ENCODE measurements at regions not wholly inside any gene's neighbourhood (a gene's known extent, or its start where the extent isn't known, plus 50 kb on each side); places are given as distances from the start of the nearest gene placed in this dataset.

DNA sequence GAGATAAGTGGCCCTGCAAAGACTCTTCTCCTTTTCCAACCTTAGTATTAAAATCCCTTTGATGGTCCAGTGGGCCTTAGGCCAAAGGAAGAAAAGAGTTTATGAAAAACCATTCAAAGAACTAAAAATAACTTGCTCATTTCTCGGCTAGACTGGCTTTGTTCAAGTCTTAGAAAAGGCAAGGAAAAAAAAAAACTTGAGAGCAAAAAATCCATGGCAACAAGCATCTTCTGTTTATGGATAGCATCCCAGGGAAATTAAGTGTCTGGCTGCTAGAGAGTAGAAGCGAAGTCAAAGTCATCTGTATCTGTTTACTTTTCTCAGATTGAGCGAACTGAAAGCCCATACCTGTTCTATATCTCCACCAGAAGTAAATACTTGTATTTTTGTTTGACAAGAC is 129.6 kb downstream of the KCTD15 start:
- peaks cover 2% of the 10 kb centered on the region for H3K4me1 Mint-ChIP-seq (ENCODE audit: unreplicated experiment)
- H3K27me3 Mint-ChIP-seq (ENCODE audit: unreplicated experiment) = peaks cover 5% of the 10 kb centered on the region
- H3K36me3 Mint-ChIP-seq (ENCODE audit: low read depth, unreplicated experiment) = no peaks in the 10 kb centered on the region
- H3K27ac Mint-ChIP-seq (ENCODE audit: unreplicated experiment) = no peak overlapping the region
- TF ChIP-seq, protein P1, sequence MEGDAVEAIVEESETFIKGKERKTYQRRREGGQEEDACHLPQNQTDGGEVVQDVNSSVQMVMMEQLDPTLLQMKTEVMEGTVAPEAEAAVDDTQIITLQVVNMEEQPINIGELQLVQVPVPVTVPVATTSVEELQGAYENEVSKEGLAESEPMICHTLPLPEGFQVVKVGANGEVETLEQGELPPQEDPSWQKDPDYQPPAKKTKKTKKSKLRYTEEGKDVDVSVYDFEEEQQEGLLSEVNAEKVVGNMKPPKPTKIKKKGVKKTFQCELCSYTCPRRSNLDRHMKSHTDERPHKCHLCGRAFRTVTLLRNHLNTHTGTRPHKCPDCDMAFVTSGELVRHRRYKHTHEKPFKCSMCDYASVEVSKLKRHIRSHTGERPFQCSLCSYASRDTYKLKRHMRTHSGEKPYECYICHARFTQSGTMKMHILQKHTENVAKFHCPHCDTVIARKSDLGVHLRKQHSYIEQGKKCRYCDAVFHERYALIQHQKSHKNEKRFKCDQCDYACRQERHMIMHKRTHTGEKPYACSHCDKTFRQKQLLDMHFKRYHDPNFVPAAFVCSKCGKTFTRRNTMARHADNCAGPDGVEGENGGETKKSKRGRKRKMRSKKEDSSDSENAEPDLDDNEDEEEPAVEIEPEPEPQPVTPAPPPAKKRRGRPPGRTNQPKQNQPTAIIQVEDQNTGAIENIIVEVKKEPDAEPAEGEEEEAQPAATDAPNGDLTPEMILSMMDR (IDR thresholded peaks at IDR 0.05; ENCODE audit: unreplicated experiment) = no peak
- DNase-seq (ENCODE audit: low spot score) = no peak
- no peaks in the 10 kb centered on the region for H3K9me3 Mint-ChIP-seq (ENCODE audit: unreplicated experiment)
- H3K4me3 Mint-ChIP-seq (ENCODE audit: unreplicated experiment) = no peak overlapping the region

DNA sequence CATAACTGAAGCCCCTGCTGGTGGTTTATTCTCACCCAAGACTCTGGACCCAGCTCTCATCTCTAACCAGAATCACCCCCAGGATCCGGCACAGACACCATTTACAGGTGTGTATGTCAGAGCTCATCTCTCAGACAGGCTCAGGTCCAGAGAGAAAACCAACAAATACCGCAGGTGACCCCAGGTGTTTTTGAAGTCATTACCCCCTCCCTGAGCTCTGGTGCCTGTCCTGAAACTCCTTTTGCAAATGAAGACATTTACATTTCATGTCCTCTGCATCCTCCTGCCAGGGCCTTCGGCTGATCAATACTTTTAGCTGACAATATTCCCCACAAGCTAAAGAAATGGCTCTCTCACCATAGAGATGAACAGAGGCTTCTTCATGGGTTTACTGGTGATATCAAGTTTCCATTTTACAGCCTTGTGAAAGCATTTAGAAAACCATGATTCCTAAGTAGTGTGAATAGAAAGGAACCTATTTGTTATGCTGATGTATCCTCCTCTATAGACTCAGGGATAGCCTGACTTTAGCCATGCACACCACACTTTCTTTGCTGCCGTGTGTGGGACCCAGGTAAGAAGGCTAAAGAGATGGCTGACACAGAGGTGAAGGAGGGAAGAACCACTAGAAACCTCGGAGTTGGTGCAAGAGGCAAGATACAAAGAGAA is 131.3 kb downstream of the KCTD15 start:
- Mint-ChIP-seq H3K4me1 (ENCODE audit: unreplicated experiment) (peaks cover 2% of the 10 kb centered on the region), H3K4me3 (ENCODE audit: unreplicated experiment) (peak overlapping the region; percentile 40), H3K36me3 (ENCODE audit: low read depth, unreplicated experiment) (no peaks in the 10 kb centered on the region), H3K27me3 (ENCODE audit: unreplicated experiment) (peaks cover 6% of the 10 kb centered on the region), H3K9me3 (ENCODE audit: unreplicated experiment) (no peaks in the 10 kb centered on the region), H3K27ac (ENCODE audit: unreplicated experiment) (no peak overlapping the region)
- DNase-seq (ENCODE audit: low spot score) = no peak
- TF ChIP-seq, protein P1 (IDR thresholded peaks at IDR 0.05; ENCODE audit: unreplicated experiment) = no peak

DNA sequence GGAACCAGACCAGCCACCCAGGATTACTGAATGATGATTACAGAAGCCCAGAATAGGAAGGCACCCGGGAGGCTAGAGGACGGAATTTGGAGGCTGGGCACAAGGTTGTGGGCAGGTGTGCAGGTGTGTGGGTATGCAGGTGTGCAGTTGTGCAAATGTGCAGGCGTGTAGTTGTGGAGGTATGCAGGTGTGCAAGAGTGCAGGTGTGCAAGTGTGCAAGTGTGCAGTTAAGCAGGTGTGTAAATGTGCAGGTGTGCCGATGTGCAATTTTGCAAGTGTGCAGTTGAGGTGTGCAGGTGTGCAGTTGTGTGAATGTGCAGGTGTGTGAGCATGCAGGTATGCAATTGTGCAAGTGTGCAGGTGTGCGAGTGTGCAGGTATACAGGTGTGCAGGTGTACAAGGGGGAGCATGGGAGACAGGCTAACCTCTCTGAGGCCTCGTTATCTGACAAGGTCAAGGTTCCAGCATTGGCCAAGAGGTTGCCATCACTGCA is 131.8 kb downstream of the KCTD15 start:
- no peak for DNase-seq (ENCODE audit: low spot score)
- H3K9me3 Mint-ChIP-seq (ENCODE audit: unreplicated experiment) = no peaks in the 10 kb centered on the region
- H3K4me3 Mint-ChIP-seq (ENCODE audit: unreplicated experiment) = peak overlapping the region; percentile 40
- TF ChIP-seq, protein P1 (IDR thresholded peaks at IDR 0.05; ENCODE audit: unreplicated experiment) = no peak
- peaks cover 6% of the 10 kb centered on the region for H3K27me3 Mint-ChIP-seq (ENCODE audit: unreplicated experiment)
- H3K27ac Mint-ChIP-seq (ENCODE audit: unreplicated experiment) = no peak overlapping the region
- H3K4me1 Mint-ChIP-seq (ENCODE audit: unreplicated experiment) = peaks cover 2% of the 10 kb centered on the region
- H3K36me3 Mint-ChIP-seq (ENCODE audit: low read depth, unreplicated experiment) = no peaks in the 10 kb centered on the region

DNA sequence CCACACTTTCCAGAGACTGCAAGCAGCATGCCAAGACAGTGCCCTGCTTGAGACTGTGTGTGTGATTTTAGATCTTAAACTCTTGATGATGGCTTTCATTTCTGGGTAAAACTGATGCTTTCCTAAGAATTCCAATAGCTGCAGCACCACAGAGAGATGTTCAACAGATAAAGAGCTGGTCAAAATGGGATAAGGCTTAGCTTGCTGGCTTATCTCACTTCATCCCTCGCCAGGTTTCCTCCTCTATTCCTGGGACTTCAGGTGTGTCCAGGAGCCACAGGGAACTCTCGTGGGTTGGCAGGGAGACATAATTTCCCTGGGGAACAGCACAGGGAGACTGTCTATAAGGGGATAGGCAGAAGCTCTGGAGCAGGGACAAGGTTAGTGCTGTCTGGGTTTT is 137.3 kb downstream of the KCTD15 start:
- no peak overlapping the region for H3K4me3 Mint-ChIP-seq (ENCODE audit: unreplicated experiment)
- peaks cover 7% of the 10 kb centered on the region for H3K9me3 Mint-ChIP-seq (ENCODE audit: unreplicated experiment)
- DNase-seq (ENCODE audit: low spot score) = no peak
- H3K4me1 Mint-ChIP-seq (ENCODE audit: unreplicated experiment) = no peaks in the 10 kb centered on the region
- H3K27ac Mint-ChIP-seq (ENCODE audit: unreplicated experiment) = no peak overlapping the region
- TF ChIP-seq, protein P1 (IDR thresholded peaks at IDR 0.05; ENCODE audit: unreplicated experiment) = no peak
- peaks cover 9% of the 10 kb centered on the region for H3K27me3 Mint-ChIP-seq (ENCODE audit: unreplicated experiment)
- peaks cover 7% of the 10 kb centered on the region for H3K36me3 Mint-ChIP-seq (ENCODE audit: low read depth, unreplicated experiment)

DNA sequence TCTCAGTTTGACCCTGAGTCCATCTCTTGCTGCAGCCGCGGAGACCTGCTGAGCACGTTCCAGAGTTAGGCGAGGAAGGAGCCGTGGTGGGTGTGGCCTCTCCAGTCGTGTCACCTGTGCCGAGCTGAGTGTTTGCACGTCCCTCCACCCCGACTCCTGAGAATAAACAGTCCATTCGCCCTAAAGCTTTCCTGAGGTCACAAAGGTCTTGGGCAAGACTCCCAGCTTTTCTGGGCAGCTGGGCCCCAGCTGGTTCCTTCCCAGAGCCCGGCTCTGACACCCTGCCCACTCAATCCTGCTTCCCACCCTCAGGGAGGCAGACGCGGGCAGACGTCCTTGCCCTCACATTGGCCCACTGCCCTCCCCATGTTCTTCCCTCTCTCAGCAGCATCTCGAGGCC is 142.2 kb downstream of the KCTD15 start:
- Mint-ChIP-seq H3K4me3 (ENCODE audit: unreplicated experiment) (no peak overlapping the region), H3K36me3 (ENCODE audit: low read depth, unreplicated experiment) (peaks cover 6% of the 10 kb centered on the region), H3K27ac (ENCODE audit: unreplicated experiment) (no peak overlapping the region), H3K9me3 (ENCODE audit: unreplicated experiment) (peaks cover 5% of the 10 kb centered on the region), H3K27me3 (ENCODE audit: unreplicated experiment) (peaks cover 7% of the 10 kb centered on the region), H3K4me1 (ENCODE audit: unreplicated experiment) (no peaks in the 10 kb centered on the region)
- TF ChIP-seq, protein P1 (IDR thresholded peaks at IDR 0.05; ENCODE audit: unreplicated experiment) = no peak
- no peak for DNase-seq (ENCODE audit: low spot score)
